ENCODE measurements at regions not wholly inside any gene's neighbourhood (a gene's known extent, or its start where the extent isn't known, plus 50 kb on each side); places are given as distances from the start of the nearest gene placed in this dataset.

DNA sequence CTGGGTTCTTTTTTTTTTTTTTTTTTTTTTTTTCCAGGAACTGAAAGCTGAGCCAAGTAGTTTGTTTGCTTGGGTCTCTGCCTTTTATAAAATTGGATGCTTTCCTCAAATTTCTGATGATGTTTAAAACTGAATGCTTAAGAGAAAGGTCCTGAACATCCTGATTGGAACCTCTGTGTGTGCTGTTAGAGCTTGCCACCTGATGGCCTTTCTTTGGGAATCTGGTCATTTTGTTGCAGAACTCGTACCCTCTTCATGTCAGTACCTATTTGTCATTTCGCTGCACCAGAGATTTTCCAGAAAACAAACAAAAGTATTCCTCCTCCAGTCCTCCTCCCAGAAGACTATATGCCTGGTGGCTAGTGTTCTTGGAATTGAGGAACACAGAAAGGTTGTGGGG lies 81.2 kb upstream of the KLF12 start:
- TF ChIP-seq, protein P1, sequence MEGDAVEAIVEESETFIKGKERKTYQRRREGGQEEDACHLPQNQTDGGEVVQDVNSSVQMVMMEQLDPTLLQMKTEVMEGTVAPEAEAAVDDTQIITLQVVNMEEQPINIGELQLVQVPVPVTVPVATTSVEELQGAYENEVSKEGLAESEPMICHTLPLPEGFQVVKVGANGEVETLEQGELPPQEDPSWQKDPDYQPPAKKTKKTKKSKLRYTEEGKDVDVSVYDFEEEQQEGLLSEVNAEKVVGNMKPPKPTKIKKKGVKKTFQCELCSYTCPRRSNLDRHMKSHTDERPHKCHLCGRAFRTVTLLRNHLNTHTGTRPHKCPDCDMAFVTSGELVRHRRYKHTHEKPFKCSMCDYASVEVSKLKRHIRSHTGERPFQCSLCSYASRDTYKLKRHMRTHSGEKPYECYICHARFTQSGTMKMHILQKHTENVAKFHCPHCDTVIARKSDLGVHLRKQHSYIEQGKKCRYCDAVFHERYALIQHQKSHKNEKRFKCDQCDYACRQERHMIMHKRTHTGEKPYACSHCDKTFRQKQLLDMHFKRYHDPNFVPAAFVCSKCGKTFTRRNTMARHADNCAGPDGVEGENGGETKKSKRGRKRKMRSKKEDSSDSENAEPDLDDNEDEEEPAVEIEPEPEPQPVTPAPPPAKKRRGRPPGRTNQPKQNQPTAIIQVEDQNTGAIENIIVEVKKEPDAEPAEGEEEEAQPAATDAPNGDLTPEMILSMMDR (IDR thresholded peaks at IDR 0.05; ENCODE audit: control extremely low read depth in 1 of 3, insufficient read depth in 1 of 3, low read depth in 1 of 3, low read length in 3 of 3) = no peak
- TF ChIP-seq YY1 (IDR thresholded peaks at IDR 0.05; ENCODE audit: low read depth, low read length) (no peak), BACH1 (IDR thresholded peaks at IDR 0.05; ENCODE audit: low read length) (no peak), MAFK (IDR thresholded peaks at IDR 0.05; ENCODE audit: low read depth, low read length) (no peak)
- TF ChIP-seq, protein P2, sequence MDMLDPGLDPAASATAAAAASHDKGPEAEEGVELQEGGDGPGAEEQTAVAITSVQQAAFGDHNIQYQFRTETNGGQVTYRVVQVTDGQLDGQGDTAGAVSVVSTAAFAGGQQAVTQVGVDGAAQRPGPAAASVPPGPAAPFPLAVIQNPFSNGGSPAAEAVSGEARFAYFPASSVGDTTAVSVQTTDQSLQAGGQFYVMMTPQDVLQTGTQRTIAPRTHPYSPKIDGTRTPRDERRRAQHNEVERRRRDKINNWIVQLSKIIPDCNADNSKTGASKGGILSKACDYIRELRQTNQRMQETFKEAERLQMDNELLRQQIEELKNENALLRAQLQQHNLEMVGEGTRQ (IDR thresholded peaks at IDR 0.05; ENCODE audit: low read length) = no peak
